ENCODE measurements at regions not wholly inside any gene's neighbourhood (a gene's known extent, or its start where the extent isn't known, plus 50 kb on each side); places are given as distances from the start of the nearest gene placed in this dataset.

DNA sequence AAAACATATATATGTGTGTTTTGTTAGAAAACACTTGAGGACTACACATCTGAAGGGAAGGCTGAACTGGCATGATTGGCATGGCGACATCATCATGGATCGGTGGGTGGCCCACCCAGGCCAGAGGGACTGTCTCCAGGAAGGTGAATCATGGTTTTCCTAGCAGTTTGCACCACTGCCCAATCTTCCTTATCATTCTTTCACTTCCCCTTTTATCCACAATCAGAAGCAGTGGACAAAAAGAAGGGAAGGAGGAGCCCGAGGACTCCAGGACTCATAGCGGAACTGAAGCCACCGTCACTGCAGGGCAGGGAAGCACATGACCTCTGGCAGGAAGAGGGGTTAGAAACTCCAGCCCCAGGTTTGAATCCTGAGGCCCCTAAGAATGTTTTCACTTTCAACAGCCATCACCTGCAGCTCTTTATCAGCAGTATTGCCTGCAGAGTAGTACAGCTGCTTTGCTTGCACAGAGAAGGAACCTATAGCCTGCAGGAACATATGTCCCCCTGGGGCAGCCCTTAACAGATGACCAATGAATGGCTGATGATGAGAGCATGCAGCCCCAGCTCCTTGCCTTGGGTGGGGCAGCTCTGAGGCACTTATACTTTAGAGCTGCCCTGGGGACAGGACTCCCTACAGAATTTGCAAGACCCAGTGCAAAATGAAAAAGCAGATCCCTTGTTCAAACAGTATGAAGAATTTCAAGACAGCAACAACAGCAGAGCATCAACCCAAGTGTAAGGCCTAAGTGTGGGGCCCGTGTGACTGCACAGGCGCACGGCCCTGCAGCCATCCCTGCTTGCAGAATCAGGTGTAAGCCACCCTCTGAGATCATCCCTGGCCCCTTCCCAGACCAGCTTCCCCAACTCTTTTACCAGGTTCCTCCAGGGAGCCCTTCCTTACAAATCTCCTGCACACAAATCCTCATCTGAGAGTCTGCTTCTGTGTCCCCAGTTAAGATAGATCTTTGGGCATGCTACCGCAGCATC is 241.8 kb upstream of the IRF2BP2 start (continued):
- TF ChIP-seq, protein P1, sequence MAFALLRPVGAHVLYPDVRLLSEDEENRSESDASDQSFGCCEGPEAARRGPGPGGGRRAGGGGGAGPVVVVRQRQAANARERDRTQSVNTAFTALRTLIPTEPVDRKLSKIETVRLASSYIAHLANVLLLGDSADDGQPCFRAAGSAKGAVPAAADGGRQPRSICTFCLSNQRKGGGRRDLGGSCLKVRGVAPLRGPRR (CRISPR knock-in tag; IDR thresholded peaks at IDR 0.05), result no peak
- peak; percentile 85 for TF ChIP-seq ATF7 (IDR thresholded peaks at IDR 0.05)
- no peak for TF ChIP-seq TAF15 (IDR thresholded peaks at IDR 0.05; ENCODE audit: low read depth, low read length)
- TF ChIP-seq ZNF41 (CRISPR knock-in tag; conservative IDR thresholded peaks at IDR 0.05), result no peak
- 0 out of 2 replicates have a peak, but pooled peaks have one; percentile 10 for TF ChIP-seq ZNF76 (CRISPR knock-in tag; IDR thresholded peaks at IDR 0.05; ENCODE audit: borderline replicate concordance)
- TF ChIP-seq KHSRP (IDR thresholded peaks at IDR 0.05), result no peak
- TF ChIP-seq CBX1 (IDR thresholded peaks at IDR 0.05; ENCODE audit: low read depth), result no peak
- TF ChIP-seq BACH1 (tag; IDR thresholded peaks at IDR 0.05), result peak; percentile 55; the same call in 1 of the 2 replicates
- peak; percentile 70 for TF ChIP-seq JUN (IDR thresholded peaks at IDR 0.05; ENCODE audit: borderline replicate concordance, low read depth, low read length)
- no peak for TF ChIP-seq JUN (CRISPR knock-in tag; IDR thresholded peaks at IDR 0.05; ENCODE audit: borderline replicate concordance)
- TF ChIP-seq, protein P2, sequence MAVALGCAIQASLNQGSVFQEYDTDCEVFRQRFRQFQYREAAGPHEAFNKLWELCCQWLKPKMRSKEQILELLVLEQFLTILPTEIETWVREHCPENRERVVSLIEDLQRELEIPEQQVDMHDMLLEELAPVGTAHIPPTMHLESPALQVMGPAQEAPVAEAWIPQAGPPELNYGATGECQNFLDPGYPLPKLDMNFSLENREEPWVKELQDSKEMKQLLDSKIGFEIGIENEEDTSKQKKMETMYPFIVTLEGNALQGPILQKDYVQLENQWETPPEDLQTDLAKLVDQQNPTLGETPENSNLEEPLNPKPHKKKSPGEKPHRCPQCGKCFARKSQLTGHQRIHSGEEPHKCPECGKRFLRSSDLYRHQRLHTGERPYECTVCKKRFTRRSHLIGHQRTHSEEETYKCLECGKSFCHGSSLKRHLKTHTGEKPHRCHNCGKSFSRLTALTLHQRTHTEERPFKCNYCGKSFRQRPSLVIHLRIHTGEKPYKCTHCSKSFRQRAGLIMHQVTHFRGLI (CRISPR knock-in tag; IDR thresholded peaks at IDR 0.05), result 0 out of 2 replicates have a peak, but pooled peaks have one; percentile 2
- no peak for TF ChIP-seq NCOR1 (IDR thresholded peaks at IDR 0.05)
- TF ChIP-seq MEF2D (tag; conservative IDR thresholded peaks at IDR 0.05; ENCODE audit: low read depth), result no peak
- no peak for TF ChIP-seq ZNF124 (CRISPR knock-in tag; IDR thresholded peaks at IDR 0.05)
- TF ChIP-seq MECOM (CRISPR knock-in tag; IDR thresholded peaks at IDR 0.05), result no peak
- TF ChIP-seq, protein P3, sequence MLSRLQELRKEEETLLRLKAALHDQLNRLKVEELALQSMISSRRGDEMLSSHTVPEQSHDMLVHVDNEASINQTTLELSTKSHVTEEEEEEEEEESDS (CRISPR knock-in tag; IDR thresholded peaks at IDR 0.05), result no peak
- TF ChIP-seq SREBF1 (IDR thresholded peaks at IDR 0.05; ENCODE audit: borderline replicate concordance, low read depth, low read length), result no peak
- no peak for TF ChIP-seq ZFP30 (CRISPR knock-in tag; IDR thresholded peaks at IDR 0.05; ENCODE audit: borderline replicate concordance)
- no peak for TF ChIP-seq KLF16 (IDR thresholded peaks at IDR 0.05)
- peak; percentile 32; the same call in 1 of the 2 replicates for TF ChIP-seq RB1 (IDR thresholded peaks at IDR 0.05; ENCODE audit: low read depth)
- TF ChIP-seq COPS2 (conservative IDR thresholded peaks at IDR 0.05), result no peak
- TF ChIP-seq SETDB1 (IDR thresholded peaks at IDR 0.05; ENCODE audit: low read length), result no peak
- no peak for TF ChIP-seq SLC30A9 (CRISPR knock-in tag; IDR thresholded peaks at IDR 0.05)
- peak; percentile 80; the same call in 1 of the 2 replicates for TF ChIP-seq MTA3 (IDR thresholded peaks at IDR 0.05; ENCODE audit: borderline replicate concordance)
- no peak for TF ChIP-seq GABPB2 (CRISPR knock-in tag; conservative IDR thresholded peaks at IDR 0.05)
- 0 out of 4 replicates have a peak, but pooled peaks of 1 of the 2 experiments have one; percentile 12 for TF ChIP-seq NRF1 (conservative IDR thresholded peaks at IDR 0.05 in 1 of 2, IDR thresholded peaks at IDR 0.05 in 1 of 2)
- no peak for TF ChIP-seq FOXA1 (IDR thresholded peaks at IDR 0.05; ENCODE audit: borderline replicate concordance)
- TF ChIP-seq RNF2 (IDR thresholded peaks at IDR 0.05), result peak; percentile 42; the same call in 1 of the 2 replicates
- peak; percentile 36 for TF ChIP-seq CCNT2 (IDR thresholded peaks at IDR 0.05; ENCODE audit: borderline replicate concordance, extremely low read depth, insufficient read length, low read depth, low read length)
- no peak for TF ChIP-seq ZNF316 (IDR thresholded peaks at IDR 0.05)

Measured in K562 (cell line).